ENCODE measurements at regions not wholly inside any gene's neighbourhood (a gene's known extent, or its start where the extent isn't known, plus 50 kb on each side); places are given as distances from the start of the nearest gene placed in this dataset.

GRCh38 chr14:96648506-96649326 is 146.5 kb downstream of the PAPOLA start:
- Mint-ChIP-seq H3K27ac (no peak overlapping the region), H3K4me1 (no peaks in the 10 kb centered on the region), H3K9me3 (ENCODE audit: low read depth) (peaks cover 12% of the 10 kb centered on the region), H3K36me3 (ENCODE audit: low read depth) (no peaks in the 10 kb centered on the region), H3K4me3 (no peak overlapping the region), H3K27me3 (peaks cover 15% of the 10 kb centered on the region)
- POLR2A ChIA-PET, result no interaction called here
- DNase-seq (no peak), ATAC-seq (no peak)
- CTCF ChIA-PET, result no interaction called here
- intact Hi-C loops (cut with DNase I, micrococcal nuclease), result no loop called here

- ChIA-PET POLR2A (no interaction called here), CTCF (no interaction called here)
- no peak overlapping the region for H3K27ac Mint-ChIP-seq
- no peak for DNase-seq
- no peak for ATAC-seq
- H3K27me3 Mint-ChIP-seq, result peaks cover 15% of the 10 kb centered on the region
- intact Hi-C loops (cut with DNase I, micrococcal nuclease), result no loop called here
- H3K4me1 Mint-ChIP-seq, result no peaks in the 10 kb centered on the region
- no peaks in the 10 kb centered on the region for H3K36me3 Mint-ChIP-seq (ENCODE audit: low read depth)
- H3K9me3 Mint-ChIP-seq (ENCODE audit: low read depth), result peaks cover 12% of the 10 kb centered on the region
- no peak overlapping the region for H3K4me3 Mint-ChIP-seq
These were observed 147.1 kb downstream of the PAPOLA start for GRCh38 chr14:96649327-96649601.

- CTCF ChIA-PET, result no interaction called here
- Mint-ChIP-seq H3K9me3 (ENCODE audit: low read depth) (peaks cover 6% of the 10 kb centered on the region), H3K4me1 (no peaks in the 10 kb centered on the region), H3K27me3 (peaks cover 14% of the 10 kb centered on the region), H3K4me3 (no peak overlapping the region), H3K27ac (no peak overlapping the region), H3K36me3 (ENCODE audit: low read depth) (peaks cover 2% of the 10 kb centered on the region)
- intact Hi-C loops (cut with DNase I, micrococcal nuclease), result no loop called here
- POLR2A ChIA-PET, result no interaction called here
- ATAC-seq (no peak), DNase-seq (no peak)
These were observed 143.6 kb upstream of the VRK1 start for GRCh38 chr14:96653597-96653996.

- H3K9me3 Mint-ChIP-seq (ENCODE audit: low read depth), result peaks cover 6% of the 10 kb centered on the region
- no peak overlapping the region for H3K4me3 Mint-ChIP-seq
- DNase-seq (no peak), ATAC-seq (no peak)
- intact Hi-C loops (cut with DNase I, micrococcal nuclease), result no loop called here
- H3K36me3 Mint-ChIP-seq (ENCODE audit: low read depth), result peaks cover 2% of the 10 kb centered on the region
- H3K27me3 Mint-ChIP-seq, result peaks cover 22% of the 10 kb centered on the region
- no peaks in the 10 kb centered on the region for H3K4me1 Mint-ChIP-seq
- H3K27ac Mint-ChIP-seq, result no peak overlapping the region
- POLR2A ChIA-PET, result no interaction called here
- CTCF ChIA-PET, result interaction anchor here (0.6 kb wide), 1 partner anchor 307 kb away, joined by 3 read pairs; no protein-coding TSS in a partner anchor
These were observed 138.6 kb upstream of the VRK1 start for GRCh38 chr14:96658611-96659010.

DNA sequence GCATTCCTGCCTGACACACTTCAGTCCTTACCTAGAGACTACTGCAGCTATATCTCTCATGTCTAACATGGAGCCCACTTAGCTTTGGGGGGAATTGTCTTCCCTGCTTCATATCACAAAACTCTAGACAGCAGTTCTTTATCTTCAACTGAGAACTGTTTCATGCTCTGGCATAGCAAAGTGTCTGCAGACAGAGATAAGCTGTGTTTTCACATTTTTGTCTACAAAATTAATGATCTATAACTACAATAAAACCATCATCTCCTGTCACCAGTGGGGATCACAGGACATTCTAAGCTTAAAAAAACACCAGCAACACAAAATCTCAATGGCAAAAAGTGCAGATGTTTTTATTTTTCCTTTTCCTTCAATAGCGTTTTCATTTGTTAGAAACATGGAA is 137.1 kb upstream of the VRK1 start:
- Mint-ChIP-seq H3K36me3 (ENCODE audit: low read depth) (peaks cover 2% of the 10 kb centered on the region), H3K4me1 (no peaks in the 10 kb centered on the region), H3K27ac (no peak overlapping the region), H3K9me3 (ENCODE audit: low read depth) (peaks cover 6% of the 10 kb centered on the region), H3K4me3 (no peak overlapping the region), H3K27me3 (peaks cover 22% of the 10 kb centered on the region)
- no peak for ATAC-seq
- ChIA-PET POLR2A (no interaction called here), CTCF (no interaction called here)
- DNase-seq, result no peak
- intact Hi-C loops (cut with DNase I, micrococcal nuclease), result no loop called here

- intact Hi-C loops (cut with DNase I, micrococcal nuclease), result no loop called here
- Mint-ChIP-seq H3K27ac (no peak overlapping the region), H3K27me3 (peaks cover 22% of the 10 kb centered on the region), H3K4me1 (no peaks in the 10 kb centered on the region), H3K9me3 (ENCODE audit: low read depth) (peaks cover 6% of the 10 kb centered on the region), H3K4me3 (no peak overlapping the region), H3K36me3 (ENCODE audit: low read depth) (peaks cover 2% of the 10 kb centered on the region)
- DNase-seq (no peak), ATAC-seq (no peak)
- ChIA-PET CTCF (no interaction called here), POLR2A (no interaction called here)
These were observed 136.5 kb upstream of the VRK1 start for GRCh38 chr14:96660667-96661066.

GRCh38 chr14:96661244-96661969 is 135.8 kb upstream of the VRK1 start:
- intact Hi-C loops (cut with DNase I, micrococcal nuclease), result no loop called here
- Mint-ChIP-seq H3K27ac (no peak overlapping the region), H3K9me3 (ENCODE audit: low read depth) (peaks cover 5% of the 10 kb centered on the region), H3K27me3 (peaks cover 26% of the 10 kb centered on the region), H3K4me1 (no peaks in the 10 kb centered on the region), H3K36me3 (ENCODE audit: low read depth) (peaks cover 2% of the 10 kb centered on the region), H3K4me3 (no peak overlapping the region)
- ChIA-PET CTCF (no interaction called here), POLR2A (no interaction called here)
- ATAC-seq (no peak), DNase-seq (no peak)

DNA sequence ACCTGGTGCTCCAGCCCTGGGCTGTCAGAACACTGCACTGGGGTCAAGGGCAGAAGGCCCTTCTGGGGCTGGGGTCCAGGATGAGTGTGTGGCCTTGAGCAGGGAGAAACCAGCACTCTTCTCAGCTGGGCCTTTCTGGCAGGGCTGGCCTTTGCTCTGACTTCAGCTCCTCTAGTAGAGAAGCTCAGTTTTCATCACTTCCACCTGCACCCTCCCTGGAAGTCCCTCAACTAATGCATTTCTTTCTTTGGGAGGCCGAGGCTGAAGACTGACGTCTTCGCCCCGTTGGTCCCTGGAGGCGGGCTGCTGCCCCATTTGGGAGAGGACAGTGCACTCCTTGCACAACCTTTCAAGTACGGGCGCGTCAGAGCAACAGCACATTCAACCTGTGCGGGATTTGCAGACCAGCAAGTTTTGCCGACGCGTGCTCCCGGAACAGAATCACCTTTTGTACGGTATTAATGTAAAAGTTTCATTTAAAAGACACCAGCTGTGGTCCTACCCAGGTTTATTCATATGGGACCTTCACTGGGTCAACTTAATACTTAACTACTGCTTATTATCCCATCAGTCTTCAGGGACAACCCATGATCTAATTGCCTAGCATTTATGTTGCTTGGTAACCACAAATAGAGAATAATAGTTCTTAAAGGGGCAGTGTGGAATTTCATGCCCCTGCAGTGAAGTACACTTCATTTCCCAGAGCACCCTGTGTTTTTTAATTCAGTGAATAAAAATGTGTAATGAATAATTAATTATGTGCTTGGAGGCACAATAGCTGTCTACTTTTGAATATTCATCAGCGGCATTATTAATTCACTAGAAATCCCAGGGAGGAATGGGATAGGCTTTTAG is 134.8 kb upstream of the VRK1 start:
- ATAC-seq, result no peak
- Mint-ChIP-seq H3K4me3 (no peak overlapping the region), H3K36me3 (ENCODE audit: low read depth) (no peaks in the 10 kb centered on the region), H3K4me1 (no peaks in the 10 kb centered on the region), H3K27me3 (peaks cover 26% of the 10 kb centered on the region), H3K9me3 (ENCODE audit: low read depth) (peaks cover 2% of the 10 kb centered on the region), H3K27ac (no peak overlapping the region)
- intact Hi-C loops (cut with DNase I, micrococcal nuclease), result no loop called here
- no peak for DNase-seq
- ChIA-PET CTCF (no interaction called here), POLR2A (no interaction called here)

- ATAC-seq, result no peak
- Mint-ChIP-seq H3K27me3 (peaks cover 29% of the 10 kb centered on the region), H3K4me1 (no peaks in the 10 kb centered on the region), H3K9me3 (ENCODE audit: low read depth) (no peaks in the 10 kb centered on the region), H3K4me3 (no peak overlapping the region), H3K27ac (no peak overlapping the region), H3K36me3 (ENCODE audit: low read depth) (no peaks in the 10 kb centered on the region)
- no peak for DNase-seq
- CTCF ChIA-PET, result no interaction called here
- intact Hi-C loops (cut with DNase I, micrococcal nuclease), result no loop called here
- POLR2A ChIA-PET, result no interaction called here
These were observed 134.1 kb upstream of the VRK1 start for GRCh38 chr14:96663076-96663475.

GRCh38 chr14:96663491-96664067 is 133.6 kb upstream of the VRK1 start:
- POLR2A ChIA-PET, result interaction anchor here (0.6 kb wide), 1 partner anchor 81 kb away, joined by 3 read pairs; no protein-coding TSS in a partner anchor
- H3K27me3 Mint-ChIP-seq, result peaks cover 31% of the 10 kb centered on the region
- intact Hi-C loops (cut with DNase I, micrococcal nuclease), result no loop called here
- no peak overlapping the region for H3K4me3 Mint-ChIP-seq
- no peak for ATAC-seq
- H3K27ac Mint-ChIP-seq, result no peak overlapping the region
- H3K36me3 Mint-ChIP-seq (ENCODE audit: low read depth), result no peaks in the 10 kb centered on the region
- no peaks in the 10 kb centered on the region for H3K9me3 Mint-ChIP-seq (ENCODE audit: low read depth)
- CTCF ChIA-PET, result no interaction called here
- no peaks in the 10 kb centered on the region for H3K4me1 Mint-ChIP-seq
- no peak for DNase-seq

- intact Hi-C loops (cut with DNase I, micrococcal nuclease), result loop anchor here in 1 of 2 experiments (1.0 kb wide), 1 partner anchor 82 kb away; no protein-coding TSS in a partner anchor
- POLR2A ChIA-PET, result no interaction called here
- CTCF ChIA-PET, result no interaction called here
These were observed 131.1 kb upstream of the VRK1 start for GRCh38 chr14:96666088-96666487.

More at GRCh38 chr14:96666088-96666487, 131.1 kb upstream of the VRK1 start:
- Mint-ChIP-seq H3K27ac (no peak overlapping the region), H3K9me3 (ENCODE audit: low read depth) (no peaks in the 10 kb centered on the region), H3K36me3 (ENCODE audit: low read depth) (no peaks in the 10 kb centered on the region), H3K4me3 (no peak overlapping the region), H3K4me1 (no peaks in the 10 kb centered on the region), H3K27me3 (peaks cover 22% of the 10 kb centered on the region)
- DNase-seq (no peak), ATAC-seq (no peak)

Measured in activated CD4-positive, alpha-beta T cell treated with anti-CD3 and anti-CD28 coated beads for 36 hours (primary cell).